ENCODE measurements at regions not wholly inside any gene's neighbourhood (a gene's known extent, or its start where the extent isn't known, plus 50 kb on each side); places are given as distances from the start of the nearest gene placed in this dataset.

GRCh38 chr16:64453646-64454045, 668.2 kb downstream of the CDH11 start:
- H3K4me3 ChIP-seq, result no peak overlapping the region
- no peak for DNase-seq (ENCODE audit: low read depth, low spot score)
- H3K9ac ChIP-seq (ENCODE audit: insufficient read length), result no peak overlapping the region
- H3K36me3 ChIP-seq (ENCODE audit: insufficient read depth, low read length), result no peaks in the 10 kb centered on the region
- TF ChIP-seq EZH2 (IDR thresholded peaks at IDR 0.05) (no peak), FOXP2 (optimal IDR thresholded peaks at IDR 0.05; ENCODE audit: control extremely low read depth, extremely low read length, insufficient read depth) (no peak), POLR2AphosphoS5 (IDR thresholded peaks at IDR 0.05; ENCODE audit: borderline replicate concordance, low read depth, low read length) (no peak)
- no peaks in the 10 kb centered on the region for H3K9me3 ChIP-seq (ENCODE audit: low read depth, low read length)
- no peak overlapping the region for H3K27ac ChIP-seq

DNA sequence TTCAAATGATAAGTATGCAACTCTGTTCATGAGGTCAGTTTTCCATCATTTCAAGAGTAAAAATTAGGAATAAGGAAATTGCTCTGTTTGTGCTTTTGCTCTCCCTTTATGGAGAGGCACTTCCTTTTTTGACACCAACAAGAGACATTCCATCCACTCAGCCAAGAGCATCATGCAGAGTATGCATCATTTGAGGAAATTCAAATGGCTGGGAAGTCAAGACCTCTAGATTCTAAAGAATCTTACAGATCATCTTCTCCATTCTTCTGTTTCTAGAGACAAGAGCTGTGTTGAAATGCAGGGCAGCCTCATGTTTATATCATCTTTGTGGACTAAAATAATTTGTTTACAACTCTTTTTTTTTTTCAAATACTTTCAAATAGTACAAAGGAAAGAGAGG, 669.4 kb downstream of the CDH11 start:
- no peak overlapping the region for H3K27ac ChIP-seq
- H3K9ac ChIP-seq (ENCODE audit: insufficient read length), result no peak overlapping the region
- no peaks in the 10 kb centered on the region for H3K9me3 ChIP-seq (ENCODE audit: low read depth, low read length)
- H3K4me3 ChIP-seq, result no peak overlapping the region
- DNase-seq (ENCODE audit: low read depth, low spot score), result no peak
- no peaks in the 10 kb centered on the region for H3K36me3 ChIP-seq (ENCODE audit: insufficient read depth, low read length)
- TF ChIP-seq POLR2AphosphoS5 (IDR thresholded peaks at IDR 0.05; ENCODE audit: borderline replicate concordance, low read depth, low read length) (no peak), FOXP2 (optimal IDR thresholded peaks at IDR 0.05; ENCODE audit: control extremely low read depth, extremely low read length, insufficient read depth) (no peak), EZH2 (IDR thresholded peaks at IDR 0.05) (no peak)

- TF ChIP-seq POLR2AphosphoS5 (IDR thresholded peaks at IDR 0.05; ENCODE audit: borderline replicate concordance, low read depth, low read length), result no peak
- no peak for TF ChIP-seq FOXP2 (optimal IDR thresholded peaks at IDR 0.05; ENCODE audit: control extremely low read depth, extremely low read length, insufficient read depth)
- no peak for TF ChIP-seq EZH2 (IDR thresholded peaks at IDR 0.05)
- DNase-seq (ENCODE audit: low read depth, low spot score), result no peak
- Histone ChIP-seq H3K9ac (ENCODE audit: insufficient read length) (no peak overlapping the region), H3K27ac (no peak overlapping the region), H3K36me3 (ENCODE audit: insufficient read depth, low read length) (no peaks in the 10 kb centered on the region), H3K4me3 (no peak overlapping the region), H3K9me3 (ENCODE audit: low read depth, low read length) (no peaks in the 10 kb centered on the region)
Measured at GRCh38 chr16:64450177-64450576, 671.7 kb downstream of the CDH11 start.

GRCh38 chr16:64449506-64449905, 672.4 kb downstream of the CDH11 start:
- Histone ChIP-seq H3K36me3 (ENCODE audit: insufficient read depth, low read length) (no peaks in the 10 kb centered on the region), H3K9me3 (ENCODE audit: low read depth, low read length) (no peaks in the 10 kb centered on the region), H3K27ac (no peak overlapping the region), H3K9ac (ENCODE audit: insufficient read length) (no peak overlapping the region), H3K4me3 (no peak overlapping the region)
- DNase-seq (ENCODE audit: low read depth, low spot score), result no peak
- no peak for TF ChIP-seq POLR2AphosphoS5 (IDR thresholded peaks at IDR 0.05; ENCODE audit: borderline replicate concordance, low read depth, low read length)
- TF ChIP-seq FOXP2 (optimal IDR thresholded peaks at IDR 0.05; ENCODE audit: control extremely low read depth, extremely low read length, insufficient read depth), result no peak

- Histone ChIP-seq H3K27ac (no peak overlapping the region), H3K36me3 (ENCODE audit: insufficient read depth, low read length) (no peaks in the 10 kb centered on the region), H3K9ac (ENCODE audit: insufficient read length) (no peak overlapping the region), H3K4me3 (no peak overlapping the region), H3K9me3 (ENCODE audit: low read depth, low read length) (no peaks in the 10 kb centered on the region)
- no peak for TF ChIP-seq POLR2AphosphoS5 (IDR thresholded peaks at IDR 0.05; ENCODE audit: borderline replicate concordance, low read depth, low read length)
- TF ChIP-seq FOXP2 (optimal IDR thresholded peaks at IDR 0.05; ENCODE audit: control extremely low read depth, extremely low read length, insufficient read depth), result no peak
- no peak for TF ChIP-seq EZH2 (IDR thresholded peaks at IDR 0.05)
- DNase-seq (ENCODE audit: low read depth, low spot score), result no peak
Measured at GRCh38 chr16:64445649-64446048, 676.2 kb downstream of the CDH11 start.

GRCh38 chr16:64445245-64445644, 676.6 kb downstream of the CDH11 start:
- H3K9me3 ChIP-seq (ENCODE audit: low read depth, low read length), result no peaks in the 10 kb centered on the region
- H3K27ac ChIP-seq, result no peak overlapping the region
- no peaks in the 10 kb centered on the region for H3K36me3 ChIP-seq (ENCODE audit: insufficient read depth, low read length)
- H3K4me3 ChIP-seq, result no peak overlapping the region
- no peak for DNase-seq (ENCODE audit: low read depth, low spot score)
- TF ChIP-seq FOXP2 (optimal IDR thresholded peaks at IDR 0.05; ENCODE audit: control extremely low read depth, extremely low read length, insufficient read depth) (no peak), POLR2AphosphoS5 (IDR thresholded peaks at IDR 0.05; ENCODE audit: borderline replicate concordance, low read depth, low read length) (no peak)
- no peak overlapping the region for H3K9ac ChIP-seq (ENCODE audit: insufficient read length)

GRCh38 chr16:64440421-64440831, 681.4 kb downstream of the CDH11 start:
- Histone ChIP-seq H3K36me3 (ENCODE audit: insufficient read depth, low read length) (no peaks in the 10 kb centered on the region), H3K9me3 (ENCODE audit: low read depth, low read length) (no peaks in the 10 kb centered on the region), H3K27ac (no peak overlapping the region), H3K4me3 (no peak overlapping the region), H3K9ac (ENCODE audit: insufficient read length) (no peak overlapping the region)
- TF ChIP-seq EZH2 (IDR thresholded peaks at IDR 0.05) (no peak), FOXP2 (optimal IDR thresholded peaks at IDR 0.05; ENCODE audit: control extremely low read depth, extremely low read length, insufficient read depth) (no peak), POLR2AphosphoS5 (IDR thresholded peaks at IDR 0.05; ENCODE audit: borderline replicate concordance, low read depth, low read length) (no peak)
- DNase-seq (ENCODE audit: low read depth, low spot score), result no peak

DNA sequence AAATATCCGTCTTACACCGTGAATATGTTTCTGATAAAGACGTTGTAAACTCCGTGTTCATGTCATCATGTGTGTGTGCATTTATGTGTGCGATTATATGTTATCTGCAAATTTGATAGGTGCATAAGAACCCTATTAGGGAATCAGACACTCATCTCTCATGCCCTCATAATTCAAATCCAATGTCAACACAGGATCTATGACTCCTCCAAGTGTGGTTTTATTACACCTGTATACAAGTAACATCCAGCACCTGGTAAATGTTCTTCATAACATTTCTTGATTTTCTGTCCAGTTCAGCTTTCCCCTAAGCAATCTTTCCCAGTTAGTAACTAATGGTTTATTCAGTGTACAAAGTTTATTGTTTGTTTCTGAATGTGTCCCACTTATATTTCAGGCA, 681.9 kb downstream of the CDH11 start:
- Histone ChIP-seq H3K4me3 (no peak overlapping the region), H3K27ac (no peak overlapping the region), H3K9ac (ENCODE audit: insufficient read length) (no peak overlapping the region), H3K9me3 (ENCODE audit: low read depth, low read length) (no peaks in the 10 kb centered on the region), H3K36me3 (ENCODE audit: insufficient read depth, low read length) (no peaks in the 10 kb centered on the region)
- TF ChIP-seq FOXP2 (optimal IDR thresholded peaks at IDR 0.05; ENCODE audit: control extremely low read depth, extremely low read length, insufficient read depth), result no peak
- no peak for TF ChIP-seq POLR2AphosphoS5 (IDR thresholded peaks at IDR 0.05; ENCODE audit: borderline replicate concordance, low read depth, low read length)
- no peak for TF ChIP-seq EZH2 (IDR thresholded peaks at IDR 0.05)
- no peak for DNase-seq (ENCODE audit: low read depth, low spot score)

GRCh38 chr16:64437706-64438324, 684.0 kb downstream of the CDH11 start:
- no peak overlapping the region for H3K9ac ChIP-seq (ENCODE audit: insufficient read length)
- TF ChIP-seq POLR2AphosphoS5 (IDR thresholded peaks at IDR 0.05; ENCODE audit: borderline replicate concordance, low read depth, low read length), result no peak
- no peak for TF ChIP-seq EZH2 (IDR thresholded peaks at IDR 0.05)
- TF ChIP-seq FOXP2 (optimal IDR thresholded peaks at IDR 0.05; ENCODE audit: control extremely low read depth, extremely low read length, insufficient read depth), result no peak
- DNase-seq (ENCODE audit: low read depth, low spot score), result no peak
- H3K27ac ChIP-seq, result no peak overlapping the region
- no peaks in the 10 kb centered on the region for H3K36me3 ChIP-seq (ENCODE audit: insufficient read depth, low read length)
- no peak overlapping the region for H3K4me3 ChIP-seq
- H3K9me3 ChIP-seq (ENCODE audit: low read depth, low read length), result no peaks in the 10 kb centered on the region

Measured in SK-N-MC (cell line).